Vagina (tissue), 2 donors: ENCODE measurements at regions not wholly inside any gene's neighbourhood (a gene's known extent, or its start where the extent isn't known, plus 50 kb on each side); places are given as distances from the start of the nearest gene placed in this dataset.
A peak's percentile ranks its signal among the peaks of the same experiment; 100 is the strongest.

Source experiments
- DNase-seq, 2 donors: peaks; one replicate each; pipeline ENCODE4 v3.0.0-alpha.2; 2017; ENCODE audit errors: extremely low spot score in 2 of 2
- H3K27ac ChIP-seq: fragments of 200-600 bp; sonication (generic); one replicate; pipeline ENCODE4 v1.5.1; 2019
- H3K27me3 ChIP-seq: fragments of 200-600 bp; sonication (generic); one replicate; pipeline ENCODE4 v1.5.1; 2019
- H3K36me3 ChIP-seq, 2 donors: fragments of 200-600 bp; sonication (generic); one replicate each; pipeline ENCODE4 v1.5.1; 2017 to 2019
- H3K4me1 ChIP-seq: fragments of 200-600 bp; sonication (generic); one replicate; pipeline ENCODE4 v1.5.1; 2019
- H3K4me3 ChIP-seq, 2 donors: fragments of 200-600 bp; sonication (generic); 1 replicate in 1 of 2; 2 replicates in 1 of 2; pipeline ENCODE4 v1.5.1; 2016 to 2019
- H3K9me3 ChIP-seq: fragments of 200-600 bp; sonication (generic); one replicate; pipeline ENCODE4 v1.5.1; 2019
- POLR2A ChIP-seq, 2 donors: fragments of 450-650 bp; IDR thresholded peaks; one replicate each; pipeline ENCODE4 v1.6.1; 2017; ENCODE audit warnings: antibody characterized with exemption in 2 of 2, mild to moderate bottlenecking in 2 of 2, moderate library complexity in 2 of 2
- POLR2AphosphoS5 ChIP-seq, 2 donors: sonication (generic); formaldehyde crosslinking; IDR thresholded peaks; one replicate each; pipeline ENCODE4 v1.9.0; 2017; ENCODE audit warnings: antibody characterized with exemption in 2 of 2, mild to moderate bottlenecking in 2 of 2, low read depth in 1 of 2; ENCODE audit not compliant: insufficient read depth in 1 of 2
- intact Hi-C: fragments of 100-400 bp; cut with DNase I; formaldehyde crosslinking; loops from one replicate; pipeline ENCODE4 v1.15.1; 2023
- TF ChIP-seq, protein P1 (sequence below), 3 experiments: fragments of 450-650 bp in 2 of 3; fragments of 200-600 bp in 1 of 3; sonication (generic) in 1 of 3; IDR thresholded peaks; one replicate each; pipeline ENCODE4 v1.5.1; 2017 to 2019; ENCODE audit warnings: antibody characterized with exemption in 3 of 3, mild to moderate bottlenecking in 2 of 3, moderate library complexity in 2 of 3

DNA sequence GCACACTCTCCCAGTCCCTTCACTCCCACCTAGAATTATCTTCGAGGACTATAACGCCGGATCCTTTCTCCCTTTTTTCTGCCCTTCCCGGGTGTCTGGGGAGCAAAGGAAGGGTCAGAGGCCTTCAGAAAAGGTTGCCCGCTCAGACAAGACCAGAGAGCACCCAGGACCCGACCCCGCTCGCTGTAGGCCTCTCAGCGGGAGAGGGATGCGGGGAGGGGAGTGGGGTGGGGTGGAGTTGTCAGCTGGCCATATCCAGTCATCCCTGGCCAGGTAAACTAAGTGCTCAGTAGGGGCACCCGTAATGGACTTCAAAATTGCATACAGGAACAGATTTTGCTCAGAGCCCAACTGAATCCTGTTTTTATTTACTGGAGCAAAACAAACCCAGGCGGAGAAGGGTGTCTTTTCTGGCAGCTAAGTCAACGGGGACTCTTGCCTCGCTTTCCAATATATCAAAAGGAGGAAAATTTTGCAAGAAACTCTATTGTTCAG, 65.0 kb downstream of the NOL4 start:
- Histone ChIP-seq H3K36me3 (no peaks in the 10 kb centered on the region), H3K9me3 (no peaks in the 10 kb centered on the region), H3K27me3 (peaks cover 4% of the 10 kb centered on the region), H3K27ac (no peak overlapping the region), H3K4me1 (no peaks in the 10 kb centered on the region), H3K4me3 (peak overlapping the region; percentile 32 to 34)
- DNase-seq, result peak in 1 of 2 donors; percentile 96
- intact Hi-C loops, result no loop called here
- TF ChIP-seq, protein P1, sequence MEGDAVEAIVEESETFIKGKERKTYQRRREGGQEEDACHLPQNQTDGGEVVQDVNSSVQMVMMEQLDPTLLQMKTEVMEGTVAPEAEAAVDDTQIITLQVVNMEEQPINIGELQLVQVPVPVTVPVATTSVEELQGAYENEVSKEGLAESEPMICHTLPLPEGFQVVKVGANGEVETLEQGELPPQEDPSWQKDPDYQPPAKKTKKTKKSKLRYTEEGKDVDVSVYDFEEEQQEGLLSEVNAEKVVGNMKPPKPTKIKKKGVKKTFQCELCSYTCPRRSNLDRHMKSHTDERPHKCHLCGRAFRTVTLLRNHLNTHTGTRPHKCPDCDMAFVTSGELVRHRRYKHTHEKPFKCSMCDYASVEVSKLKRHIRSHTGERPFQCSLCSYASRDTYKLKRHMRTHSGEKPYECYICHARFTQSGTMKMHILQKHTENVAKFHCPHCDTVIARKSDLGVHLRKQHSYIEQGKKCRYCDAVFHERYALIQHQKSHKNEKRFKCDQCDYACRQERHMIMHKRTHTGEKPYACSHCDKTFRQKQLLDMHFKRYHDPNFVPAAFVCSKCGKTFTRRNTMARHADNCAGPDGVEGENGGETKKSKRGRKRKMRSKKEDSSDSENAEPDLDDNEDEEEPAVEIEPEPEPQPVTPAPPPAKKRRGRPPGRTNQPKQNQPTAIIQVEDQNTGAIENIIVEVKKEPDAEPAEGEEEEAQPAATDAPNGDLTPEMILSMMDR (IDR thresholded peaks at IDR 0.05), result no peak
- TF ChIP-seq POLR2AphosphoS5 (IDR thresholded peaks at IDR 0.05; ENCODE audit: insufficient read depth in 1 of 2, low read depth in 1 of 2), result no peak

DNA sequence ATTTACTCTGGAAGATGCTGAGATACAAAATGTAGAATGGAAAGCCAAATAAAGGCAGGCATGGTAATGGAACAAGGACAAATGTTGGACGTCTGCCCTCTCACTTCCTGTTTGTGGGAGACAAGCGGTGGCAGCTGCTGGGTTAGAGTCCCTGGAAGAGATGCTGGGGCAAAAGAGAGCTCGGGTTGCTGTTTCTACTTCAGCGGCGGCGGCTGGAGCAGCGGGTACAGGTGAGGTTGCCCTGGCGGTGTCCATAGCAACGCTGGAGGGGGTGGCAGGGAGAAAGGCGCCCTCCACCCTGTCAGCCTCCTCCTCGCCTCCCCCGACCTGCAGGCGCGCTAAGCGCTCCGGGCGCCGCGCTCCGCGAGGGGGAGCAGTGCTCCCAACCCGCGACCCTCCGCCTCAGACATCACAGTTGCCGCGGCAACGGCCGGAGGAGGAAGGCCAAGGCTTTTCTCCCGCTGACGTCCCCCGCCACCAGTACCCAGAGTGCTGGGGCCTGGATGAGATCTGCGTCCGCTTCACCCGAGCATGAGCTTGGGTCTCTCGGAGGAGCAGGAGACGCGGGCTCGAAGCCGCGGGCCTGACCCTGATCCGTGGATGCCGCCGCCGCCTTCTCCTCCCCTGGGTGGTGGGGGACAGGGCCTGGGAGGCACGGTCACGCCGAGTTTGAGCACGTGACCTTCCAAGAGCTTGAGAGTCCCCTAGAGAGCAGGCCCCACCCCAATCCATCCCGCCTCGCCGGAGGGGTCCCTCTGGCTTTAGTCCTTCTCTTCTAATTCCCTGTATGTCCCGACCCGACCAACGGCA, 65.6 kb downstream of the NOL4 start:
- Histone ChIP-seq H3K9me3 (no peaks in the 10 kb centered on the region), H3K4me1 (no peaks in the 10 kb centered on the region), H3K27me3 (peaks cover 4% of the 10 kb centered on the region), H3K27ac (no peak overlapping the region), H3K36me3 (no peaks in the 10 kb centered on the region), H3K4me3 (peak overlapping the region; percentile 32 to 34)
- intact Hi-C loops, result no loop called here
- TF ChIP-seq, protein P1 (IDR thresholded peaks at IDR 0.05), result no peak
- no peak for TF ChIP-seq POLR2AphosphoS5 (IDR thresholded peaks at IDR 0.05; ENCODE audit: insufficient read depth in 1 of 2, low read depth in 1 of 2)
- no peak for TF ChIP-seq POLR2A (IDR thresholded peaks at IDR 0.05)
- no peak for DNase-seq

DNA sequence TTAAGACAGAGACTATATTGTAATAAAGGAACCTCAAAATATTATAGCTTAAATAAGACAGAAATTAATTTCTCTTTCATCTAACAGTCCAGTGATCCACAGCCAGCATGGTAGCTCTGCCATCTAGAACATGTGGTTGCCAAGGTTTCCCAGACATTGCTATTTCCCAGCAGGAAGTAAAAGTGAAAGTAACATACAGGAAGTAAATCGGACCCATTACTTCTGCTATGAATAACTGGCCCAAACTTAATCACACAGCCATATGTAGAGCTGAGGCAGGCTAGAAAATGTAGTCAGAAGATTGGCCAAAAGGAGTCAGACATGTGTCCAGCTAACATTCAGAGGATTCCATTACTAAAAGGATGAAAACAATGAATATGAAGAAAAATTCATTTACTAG, 71.0 kb downstream of the NOL4 start:
- Histone ChIP-seq H3K9me3 (no peaks in the 10 kb centered on the region), H3K36me3 (no peaks in the 10 kb centered on the region), H3K27ac (no peak overlapping the region), H3K4me1 (no peaks in the 10 kb centered on the region), H3K4me3 (no peak overlapping the region), H3K27me3 (peaks cover under 1% of the 10 kb centered on the region)
- TF ChIP-seq, protein P1 (IDR thresholded peaks at IDR 0.05), result no peak
- TF ChIP-seq POLR2A (IDR thresholded peaks at IDR 0.05), result no peak
- DNase-seq, result no peak
- intact Hi-C loops, result no loop called here

DNA sequence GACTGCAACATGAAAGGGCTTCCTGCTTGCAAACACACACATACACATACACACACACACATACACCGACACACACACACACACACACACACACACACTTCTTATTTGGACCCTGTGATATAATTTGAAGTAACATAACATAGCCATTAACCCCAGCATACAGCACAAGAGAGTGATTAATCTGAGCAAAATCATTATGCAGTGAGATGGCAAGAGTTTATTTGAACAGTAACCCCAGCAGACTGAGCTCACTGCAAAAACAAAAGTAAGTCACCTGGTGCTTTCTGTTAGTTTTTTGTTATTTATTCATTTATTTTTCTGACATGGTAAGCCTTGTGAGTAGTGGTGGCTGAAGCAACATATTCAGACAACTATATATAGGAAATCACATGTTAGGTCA, 93.7 kb downstream of the NOL4 start:
- Histone ChIP-seq H3K27ac (no peak overlapping the region), H3K27me3 (no peaks in the 10 kb centered on the region), H3K4me1 (no peaks in the 10 kb centered on the region), H3K4me3 (no peak overlapping the region), H3K9me3 (no peaks in the 10 kb centered on the region), H3K36me3 (no peaks in the 10 kb centered on the region)
- intact Hi-C loops, result no loop called here
- no peak for DNase-seq
- TF ChIP-seq, protein P1 (IDR thresholded peaks at IDR 0.05), result no peak
- TF ChIP-seq POLR2A (IDR thresholded peaks at IDR 0.05), result no peak
- no peak for TF ChIP-seq POLR2AphosphoS5 (IDR thresholded peaks at IDR 0.05; ENCODE audit: insufficient read depth in 1 of 2, low read depth in 1 of 2)

DNA sequence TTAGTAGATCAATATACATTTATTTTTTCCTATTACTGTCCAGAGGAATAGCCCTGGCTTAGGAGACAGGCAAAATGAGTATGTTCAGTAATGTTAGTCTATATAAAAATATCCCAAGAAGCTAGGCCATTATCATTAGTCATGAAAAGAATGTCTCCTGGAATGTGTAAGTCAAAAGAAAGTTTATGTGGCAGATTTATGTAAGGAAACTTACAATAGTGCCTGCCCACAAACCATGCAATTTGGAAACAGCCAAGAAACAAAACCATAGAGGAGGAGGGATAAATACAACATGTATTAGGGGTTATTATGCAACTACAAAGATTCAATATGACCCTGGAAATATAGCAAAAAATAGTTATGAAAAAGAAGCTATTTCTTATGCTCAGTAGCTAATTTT, 96.3 kb downstream of the NOL4 start:
- intact Hi-C loops, result no loop called here
- Histone ChIP-seq H3K4me1 (no peaks in the 10 kb centered on the region), H3K9me3 (no peaks in the 10 kb centered on the region), H3K27ac (no peak overlapping the region), H3K36me3 (no peaks in the 10 kb centered on the region), H3K4me3 (no peak overlapping the region), H3K27me3 (no peaks in the 10 kb centered on the region)
- no peak for DNase-seq
- TF ChIP-seq POLR2AphosphoS5 (IDR thresholded peaks at IDR 0.05; ENCODE audit: insufficient read depth in 1 of 2, low read depth in 1 of 2) (no peak), POLR2A (IDR thresholded peaks at IDR 0.05) (no peak)
- TF ChIP-seq, protein P1 (IDR thresholded peaks at IDR 0.05), result no peak
